ENCODE measurements at regions not wholly inside any gene's neighbourhood (a gene's known extent, or its start where the extent isn't known, plus 50 kb on each side); places are given as distances from the start of the nearest gene placed in this dataset.

DNA sequence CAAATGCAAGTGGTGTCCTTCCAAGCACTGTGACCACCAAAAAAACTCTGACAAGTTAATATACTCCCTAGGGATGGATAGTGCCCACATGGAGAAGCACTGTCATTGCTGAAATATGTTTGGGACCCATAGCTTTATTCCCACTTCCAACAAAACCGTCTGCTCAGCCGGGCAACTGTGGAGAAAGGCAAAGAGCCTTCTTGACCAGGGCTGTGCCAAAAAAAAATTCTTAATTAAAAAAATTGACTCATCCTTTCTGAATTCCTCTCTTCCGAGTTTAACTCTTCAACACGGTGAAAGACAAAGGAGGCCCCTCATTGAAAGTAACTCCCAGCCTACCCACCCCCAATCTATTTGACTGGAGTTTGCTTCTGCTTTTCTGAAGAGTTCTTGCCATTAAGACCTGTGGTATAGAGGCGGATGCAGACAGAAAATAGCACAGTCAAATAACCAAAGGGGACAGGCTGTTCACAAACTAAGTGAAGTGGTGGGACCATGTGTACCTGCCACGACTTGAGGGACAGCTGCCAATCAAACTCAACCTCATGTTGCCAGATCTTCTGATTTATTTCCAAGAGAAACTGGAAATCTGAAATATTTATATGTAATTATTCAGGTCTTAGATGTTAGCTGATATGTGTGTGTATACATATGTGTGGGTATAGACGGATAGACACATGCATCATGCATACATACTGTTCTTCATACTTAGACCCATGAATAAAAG is 135.4 kb upstream of the PFN2 start:
- DNase-seq (ENCODE audit: low read depth in 1 of 2, low spot score in 1 of 2) (no peak), ATAC-seq (no peak), FAIRE-seq (no peak)
- Histone ChIP-seq H3K27ac (peak overlapping the region in 1 of 2 experiments; percentile 51; a peak in 4 of 6 replicates), H3K4me2 (peak overlapping the region; percentile 56), H3K4me1 (peaks cover 20% of the 10 kb centered on the region), H3K9me3 (peaks cover 6% of the 10 kb centered on the region; the same call in 2 of the 3 replicates), H3K4me3 (no peak overlapping the region)
- TF ChIP-seq CBX8 (IDR thresholded peaks at IDR 0.05) (no peak), PHF8 (IDR thresholded peaks at IDR 0.05; ENCODE audit: borderline replicate concordance, low read depth) (no peak), CHD2 (IDR thresholded peaks at IDR 0.05; ENCODE audit: low read length, partially characterized antibody) (no peak), MAFK (IDR thresholded peaks at IDR 0.05; ENCODE audit: partially characterized antibody) (no peak), HOXB5 (CRISPR knock-in tag; IDR thresholded peaks at IDR 0.05) (no peak), HEYL (CRISPR knock-in tag; IDR thresholded peaks at IDR 0.05) (no peak), KDM5A (IDR thresholded peaks at IDR 0.05) (no peak), KDM1A (IDR thresholded peaks at IDR 0.05; ENCODE audit: low read depth) (no peak), CEBPB (IDR thresholded peaks at IDR 0.05) (no peak), NPAS2 (CRISPR knock-in tag; IDR thresholded peaks at IDR 0.05; ENCODE audit: borderline replicate concordance) (no peak)
- TF ChIP-seq, protein P1, sequence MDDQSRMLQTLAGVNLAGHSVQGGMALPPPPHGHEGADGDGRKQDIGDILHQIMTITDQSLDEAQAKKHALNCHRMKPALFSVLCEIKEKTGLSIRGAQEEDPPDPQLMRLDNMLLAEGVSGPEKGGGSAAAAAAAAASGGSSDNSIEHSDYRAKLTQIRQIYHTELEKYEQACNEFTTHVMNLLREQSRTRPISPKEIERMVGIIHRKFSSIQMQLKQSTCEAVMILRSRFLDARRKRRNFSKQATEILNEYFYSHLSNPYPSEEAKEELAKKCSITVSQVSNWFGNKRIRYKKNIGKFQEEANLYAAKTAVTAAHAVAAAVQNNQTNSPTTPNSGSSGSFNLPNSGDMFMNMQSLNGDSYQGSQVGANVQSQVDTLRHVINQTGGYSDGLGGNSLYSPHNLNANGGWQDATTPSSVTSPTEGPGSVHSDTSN (IDR thresholded peaks at IDR 0.05) = no peak
- TF ChIP-seq, protein P2, sequence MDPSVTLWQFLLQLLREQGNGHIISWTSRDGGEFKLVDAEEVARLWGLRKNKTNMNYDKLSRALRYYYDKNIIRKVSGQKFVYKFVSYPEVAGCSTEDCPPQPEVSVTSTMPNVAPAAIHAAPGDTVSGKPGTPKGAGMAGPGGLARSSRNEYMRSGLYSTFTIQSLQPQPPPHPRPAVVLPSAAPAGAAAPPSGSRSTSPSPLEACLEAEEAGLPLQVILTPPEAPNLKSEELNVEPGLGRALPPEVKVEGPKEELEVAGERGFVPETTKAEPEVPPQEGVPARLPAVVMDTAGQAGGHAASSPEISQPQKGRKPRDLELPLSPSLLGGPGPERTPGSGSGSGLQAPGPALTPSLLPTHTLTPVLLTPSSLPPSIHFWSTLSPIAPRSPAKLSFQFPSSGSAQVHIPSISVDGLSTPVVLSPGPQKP (IDR thresholded peaks at IDR 0.05; ENCODE audit: low read depth, low read length) = no peak
- CTCF ChIA-PET = interaction anchor here (1.3 kb wide), 1 partner anchor 76 kb away, joined by 3 read pairs; no protein-coding TSS in a partner anchor
- 72% methylated on average over 7 of the region's 7 CpGs for WGBS (ENCODE audit: missing lambda C conversion rate)
- POLR2A ChIA-PET = no interaction called here

DNA sequence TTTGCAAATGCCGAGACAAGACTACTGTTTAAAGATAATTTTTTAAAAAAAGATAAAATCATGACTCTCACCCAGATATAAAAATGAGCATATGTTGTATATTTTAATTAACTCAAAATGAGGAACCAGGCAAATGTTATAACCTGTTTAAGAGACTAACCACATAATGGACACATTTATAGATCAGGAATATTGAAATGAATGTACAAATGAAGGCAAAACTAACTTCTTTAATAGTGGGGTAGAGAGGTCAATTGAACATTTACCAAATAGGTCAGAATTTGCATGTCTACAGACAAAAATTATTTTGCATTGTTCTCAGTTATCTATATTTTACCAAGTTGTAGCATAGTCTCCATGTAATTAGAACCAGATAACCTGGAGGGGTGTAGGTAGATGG is 134.3 kb upstream of the PFN2 start:
- ChIA-PET CTCF (interaction anchor here (0.5 kb wide), 1 partner anchor 136 kb away, joined by 4 read pairs; no protein-coding TSS in a partner anchor), POLR2A (no interaction called here)
- no peak for DNase-seq (ENCODE audit: low read depth in 1 of 2, low spot score in 1 of 2)
- Histone ChIP-seq H3K4me2 (no peak overlapping the region), H3K27ac (no peak overlapping the region), H3K9me3 (peaks cover 10% of the 10 kb centered on the region; the same call in 2 of the 3 replicates), H3K4me1 (peaks cover 20% of the 10 kb centered on the region), H3K4me3 (no peak overlapping the region)
- 86% methylated on average over 1 of the region's 1 CpG for WGBS (ENCODE audit: missing lambda C conversion rate)
- ATAC-seq = no peak
- no peak for FAIRE-seq
- TF ChIP-seq JUN (IDR thresholded peaks at IDR 0.05) (no peak), CBX8 (IDR thresholded peaks at IDR 0.05) (no peak), MAZ (IDR thresholded peaks at IDR 0.05; ENCODE audit: borderline replicate concordance, low read depth, low read length) (no peak), HEYL (CRISPR knock-in tag; IDR thresholded peaks at IDR 0.05) (no peak), CHD4 (IDR thresholded peaks at IDR 0.05; ENCODE audit: borderline replicate concordance) (no peak), MAFK (IDR thresholded peaks at IDR 0.05; ENCODE audit: partially characterized antibody) (no peak), ESRRA (IDR thresholded peaks at IDR 0.05; ENCODE audit: borderline replicate concordance, low read length) (no peak), POLR2A (IDR thresholded peaks at IDR 0.05; ENCODE audit: low read length) (no peak), GATA3 (IDR thresholded peaks at IDR 0.05; ENCODE audit: borderline replicate concordance) (no peak), JUNB (IDR thresholded peaks at IDR 0.05) (no peak), EHF (CRISPR knock-in tag; IDR thresholded peaks at IDR 0.05) (no peak), ZFP36 (IDR thresholded peaks at IDR 0.05; ENCODE audit: borderline replicate concordance, partially characterized antibody) (no peak), CBX2 (IDR thresholded peaks at IDR 0.05; ENCODE audit: borderline replicate concordance, low read depth) (no peak), PHF8 (IDR thresholded peaks at IDR 0.05; ENCODE audit: borderline replicate concordance, low read depth) (no peak), KDM1A (IDR thresholded peaks at IDR 0.05; ENCODE audit: low read depth) (no peak)
- TF ChIP-seq, protein P3, sequence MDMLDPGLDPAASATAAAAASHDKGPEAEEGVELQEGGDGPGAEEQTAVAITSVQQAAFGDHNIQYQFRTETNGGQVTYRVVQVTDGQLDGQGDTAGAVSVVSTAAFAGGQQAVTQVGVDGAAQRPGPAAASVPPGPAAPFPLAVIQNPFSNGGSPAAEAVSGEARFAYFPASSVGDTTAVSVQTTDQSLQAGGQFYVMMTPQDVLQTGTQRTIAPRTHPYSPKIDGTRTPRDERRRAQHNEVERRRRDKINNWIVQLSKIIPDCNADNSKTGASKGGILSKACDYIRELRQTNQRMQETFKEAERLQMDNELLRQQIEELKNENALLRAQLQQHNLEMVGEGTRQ (IDR thresholded peaks at IDR 0.05) = no peak
- TF ChIP-seq, protein P4, sequence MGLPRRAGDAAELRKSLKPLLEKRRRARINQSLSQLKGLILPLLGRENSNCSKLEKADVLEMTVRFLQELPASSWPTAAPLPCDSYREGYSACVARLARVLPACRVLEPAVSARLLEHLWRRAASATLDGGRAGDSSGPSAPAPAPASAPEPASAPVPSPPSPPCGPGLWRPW (IDR thresholded peaks at IDR 0.05) = no peak
- TF ChIP-seq, protein P1 (IDR thresholded peaks at IDR 0.05) = no peak
- TF ChIP-seq, protein P5, sequence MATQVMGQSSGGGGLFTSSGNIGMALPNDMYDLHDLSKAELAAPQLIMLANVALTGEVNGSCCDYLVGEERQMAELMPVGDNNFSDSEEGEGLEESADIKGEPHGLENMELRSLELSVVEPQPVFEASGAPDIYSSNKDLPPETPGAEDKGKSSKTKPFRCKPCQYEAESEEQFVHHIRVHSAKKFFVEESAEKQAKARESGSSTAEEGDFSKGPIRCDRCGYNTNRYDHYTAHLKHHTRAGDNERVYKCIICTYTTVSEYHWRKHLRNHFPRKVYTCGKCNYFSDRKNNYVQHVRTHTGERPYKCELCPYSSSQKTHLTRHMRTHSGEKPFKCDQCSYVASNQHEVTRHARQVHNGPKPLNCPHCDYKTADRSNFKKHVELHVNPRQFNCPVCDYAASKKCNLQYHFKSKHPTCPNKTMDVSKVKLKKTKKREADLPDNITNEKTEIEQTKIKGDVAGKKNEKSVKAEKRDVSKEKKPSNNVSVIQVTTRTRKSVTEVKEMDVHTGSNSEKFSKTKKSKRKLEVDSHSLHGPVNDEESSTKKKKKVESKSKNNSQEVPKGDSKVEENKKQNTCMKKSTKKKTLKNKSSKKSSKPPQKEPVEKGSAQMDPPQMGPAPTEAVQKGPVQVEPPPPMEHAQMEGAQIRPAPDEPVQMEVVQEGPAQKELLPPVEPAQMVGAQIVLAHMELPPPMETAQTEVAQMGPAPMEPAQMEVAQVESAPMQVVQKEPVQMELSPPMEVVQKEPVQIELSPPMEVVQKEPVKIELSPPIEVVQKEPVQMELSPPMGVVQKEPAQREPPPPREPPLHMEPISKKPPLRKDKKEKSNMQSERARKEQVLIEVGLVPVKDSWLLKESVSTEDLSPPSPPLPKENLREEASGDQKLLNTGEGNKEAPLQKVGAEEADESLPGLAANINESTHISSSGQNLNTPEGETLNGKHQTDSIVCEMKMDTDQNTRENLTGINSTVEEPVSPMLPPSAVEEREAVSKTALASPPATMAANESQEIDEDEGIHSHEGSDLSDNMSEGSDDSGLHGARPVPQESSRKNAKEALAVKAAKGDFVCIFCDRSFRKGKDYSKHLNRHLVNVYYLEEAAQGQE (IDR thresholded peaks at IDR 0.05) = no peak

Data from A549 (cell line).